ENCODE measurements at regions not wholly inside any gene's neighbourhood (a gene's known extent, or its start where the extent isn't known, plus 50 kb on each side); places are given as distances from the start of the nearest gene placed in this dataset.

DNA sequence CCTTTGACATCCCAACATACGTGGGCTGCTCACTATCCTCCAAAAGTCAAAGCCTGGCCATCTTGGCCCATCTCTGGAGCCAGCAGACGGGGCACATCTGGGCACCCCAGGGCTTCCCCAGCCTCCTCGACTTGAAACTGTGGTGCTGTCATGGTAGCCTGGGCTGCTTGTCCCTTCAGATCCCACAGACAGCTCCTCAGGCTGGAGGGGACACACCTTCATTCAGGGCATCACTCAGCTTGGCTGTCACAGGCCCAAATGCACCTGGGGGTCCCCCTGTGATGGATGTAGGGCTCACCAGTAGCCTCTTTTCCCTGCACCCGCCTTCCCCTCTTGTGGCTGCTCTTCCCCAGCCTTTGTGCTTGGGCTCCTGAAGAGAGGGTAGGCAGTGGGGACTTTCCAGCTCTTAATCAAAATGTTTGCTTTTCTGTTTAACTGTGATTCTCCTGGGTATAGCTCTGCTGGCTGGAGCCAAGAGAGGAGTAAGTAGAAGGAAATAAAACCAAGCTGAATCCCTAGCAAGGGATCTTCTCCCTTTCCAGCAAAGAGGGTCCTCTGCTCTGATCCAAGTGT, 92.3 kb downstream of the GYPC start:
- DNase-seq (ENCODE audit: low spot score): no peak

DNA sequence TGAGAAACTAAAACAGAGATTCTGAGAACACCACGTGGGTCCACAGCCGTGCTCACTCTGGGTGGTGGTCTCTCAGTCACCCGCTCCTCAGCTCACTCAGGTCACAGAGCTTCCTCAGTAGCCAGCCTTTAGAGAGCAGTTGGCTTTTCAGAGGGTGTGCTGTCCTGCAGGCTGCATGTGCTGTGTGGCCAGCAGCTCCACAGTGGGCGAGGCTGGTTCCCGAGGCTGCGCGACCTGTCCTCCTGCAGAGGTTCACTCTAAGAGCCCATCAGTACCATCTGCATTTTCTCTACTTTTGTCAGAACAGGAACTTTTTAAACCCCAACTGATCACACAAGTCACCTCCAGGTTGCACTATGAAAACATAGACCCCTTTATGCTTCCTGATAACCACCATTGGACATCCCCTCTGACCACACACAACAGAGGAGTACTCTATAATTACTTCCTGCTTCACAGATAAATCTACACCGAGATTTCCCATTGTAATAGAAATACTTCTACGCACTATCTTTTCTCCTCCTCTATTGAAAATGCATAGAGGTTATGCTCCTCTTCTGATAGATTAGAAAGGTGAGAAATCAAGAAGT, 93.1 kb downstream of the GYPC start:
- no peak for DNase-seq (ENCODE audit: low spot score)

DNA sequence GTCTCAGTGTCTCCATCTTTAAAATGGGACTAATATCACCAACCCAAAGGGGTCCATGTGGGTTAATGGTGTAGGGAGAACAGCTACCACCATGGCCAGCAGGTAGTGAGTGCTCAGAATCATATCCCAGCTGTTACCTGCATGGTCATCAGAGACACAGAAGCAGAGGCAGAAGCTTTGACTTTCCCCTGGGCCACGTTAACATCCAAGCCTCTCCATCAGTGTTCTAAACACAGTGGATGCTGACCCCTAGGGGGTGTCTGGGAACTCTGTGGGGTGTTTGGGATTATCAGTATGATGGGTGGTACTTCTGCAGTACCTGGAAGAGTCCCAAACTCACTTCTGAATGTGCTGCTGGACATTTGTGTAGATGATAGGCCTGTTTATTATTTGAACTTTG, 93.6 kb downstream of the GYPC start:
- DNase-seq (ENCODE audit: low spot score): peak; percentile 23

DNA sequence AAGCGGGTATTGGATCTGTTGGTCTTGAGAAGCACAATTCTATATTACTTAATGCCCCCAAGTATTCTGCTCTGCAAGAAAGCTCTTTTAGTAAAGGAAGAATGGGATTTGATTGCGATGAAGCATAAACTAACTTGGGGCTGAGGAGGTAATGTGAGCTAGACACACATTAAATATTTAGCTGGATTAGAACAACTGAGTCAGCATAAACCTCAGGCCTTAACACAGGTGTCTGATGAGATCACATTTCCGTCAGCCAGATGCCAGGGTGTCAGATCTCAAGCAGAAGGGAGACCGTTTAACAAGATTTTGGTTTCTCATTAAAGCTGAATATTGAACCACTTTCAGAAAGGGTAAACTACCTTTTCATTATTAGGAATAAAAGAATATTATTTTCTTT, 94.5 kb downstream of the GYPC start:
- no peak for DNase-seq (ENCODE audit: low spot score)

DNA sequence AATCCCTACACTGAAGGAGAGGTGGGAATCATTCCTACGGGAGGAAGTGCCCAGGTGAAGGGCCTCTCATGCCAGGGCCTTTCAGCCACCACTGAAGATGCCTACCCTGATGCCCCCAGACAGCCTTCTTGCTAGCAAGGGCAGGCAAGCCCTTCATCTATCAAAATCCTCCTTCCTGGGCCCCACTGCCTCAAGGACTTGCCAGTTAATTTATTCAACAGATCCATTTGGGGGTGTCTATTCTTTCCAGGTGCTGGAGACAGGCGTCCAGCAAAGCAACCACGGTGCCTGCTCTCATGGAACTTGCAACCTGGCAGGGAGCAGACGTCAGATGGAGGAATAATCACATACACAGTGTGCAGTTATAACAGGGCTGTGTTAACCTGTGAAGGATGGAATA, 95.5 kb downstream of the GYPC start:
- no peak for DNase-seq (ENCODE audit: low spot score)

DNA sequence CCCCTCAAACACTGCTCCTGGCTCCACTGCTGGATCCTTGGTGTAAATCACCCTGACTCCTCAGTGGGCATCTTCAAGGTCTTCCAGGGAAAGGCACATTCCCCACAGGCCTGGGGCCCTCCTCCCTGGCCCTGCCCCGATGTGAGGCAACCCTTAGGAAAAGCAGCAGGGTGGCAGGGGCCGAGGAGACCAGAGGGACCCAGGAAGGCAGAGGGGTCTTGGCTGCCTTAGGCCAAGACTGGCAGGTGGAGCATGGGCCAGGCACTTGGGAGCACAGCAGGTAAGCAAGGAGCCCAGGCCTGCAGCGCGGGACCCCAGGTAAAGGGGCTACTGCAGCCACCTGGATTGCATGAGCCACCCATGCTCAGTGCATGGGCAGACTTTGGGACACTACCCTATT, 96.9 kb downstream of the GYPC start:
- no peak for DNase-seq (ENCODE audit: low spot score)

DNA sequence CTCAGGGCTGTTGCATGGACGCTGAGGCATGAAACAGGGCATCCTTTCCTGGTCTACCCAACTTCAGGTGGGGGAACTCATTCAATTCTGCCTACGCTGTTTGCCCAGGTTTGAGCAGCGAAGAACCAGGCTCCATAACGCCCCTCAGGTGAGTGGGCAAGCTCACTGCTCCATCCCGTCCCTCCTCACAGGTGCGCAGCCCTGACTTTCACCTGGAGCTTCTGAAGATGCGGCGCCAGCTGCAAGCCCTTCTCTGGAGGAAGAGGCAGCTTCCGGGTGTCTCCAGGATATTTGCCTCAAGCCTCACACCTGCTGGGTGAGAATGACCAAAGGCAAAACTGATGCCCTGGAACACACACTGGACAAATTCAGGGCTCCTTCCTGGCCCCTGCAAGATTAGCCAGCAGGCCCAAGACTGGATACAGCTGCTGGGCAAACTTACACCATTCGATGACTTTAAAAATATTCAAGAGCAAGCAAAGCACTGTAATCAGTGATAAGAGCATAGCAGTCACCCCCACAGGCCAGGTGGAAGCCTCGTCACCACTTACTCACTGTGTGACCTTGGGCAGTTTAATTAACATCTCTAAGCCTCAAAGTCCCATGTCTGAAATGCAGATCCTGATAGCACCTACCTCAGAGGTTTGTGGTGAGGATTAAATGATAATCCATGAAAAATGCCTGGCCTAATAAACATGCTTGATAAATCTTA, 97.7 kb downstream of the GYPC start:
- DNase-seq (ENCODE audit: low spot score): no peak

DNA sequence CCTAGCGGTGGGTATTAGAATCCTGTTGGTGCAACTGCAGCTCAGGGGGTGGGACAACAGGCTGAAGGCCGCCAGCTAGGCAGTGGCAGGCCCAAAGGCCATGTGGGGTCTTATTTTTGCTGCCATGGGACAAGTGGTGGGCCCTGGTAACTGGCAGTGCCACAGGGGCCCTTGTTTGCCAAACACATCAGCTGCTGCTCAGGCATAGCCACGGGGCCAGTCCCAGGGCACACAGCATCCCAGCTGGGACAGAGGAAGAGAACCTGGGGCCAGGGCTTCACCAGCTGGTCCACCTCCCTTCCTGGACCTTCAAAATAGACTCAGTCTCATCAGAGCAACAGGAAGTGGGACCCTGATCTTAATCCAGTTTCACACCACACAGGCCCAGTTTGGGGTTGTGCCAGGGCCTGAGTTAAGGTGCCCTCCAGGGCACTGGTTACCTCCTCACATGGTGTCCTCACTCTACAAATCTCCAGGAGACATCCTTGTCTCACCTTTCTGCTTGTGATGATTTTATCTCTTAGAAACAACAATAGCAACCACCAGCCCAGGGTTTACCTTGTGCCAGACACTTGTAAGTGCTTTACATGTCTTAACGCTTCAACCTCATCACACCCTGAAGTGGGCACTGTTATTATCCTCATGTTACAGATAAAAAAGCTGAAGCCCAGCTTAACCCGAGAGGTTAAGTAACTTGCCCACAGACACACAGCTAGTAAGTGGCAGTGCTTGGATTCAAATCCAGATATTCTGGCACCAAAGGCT, 98.5 kb downstream of the GYPC start:
- DNase-seq (ENCODE audit: low spot score): no peak

DNA sequence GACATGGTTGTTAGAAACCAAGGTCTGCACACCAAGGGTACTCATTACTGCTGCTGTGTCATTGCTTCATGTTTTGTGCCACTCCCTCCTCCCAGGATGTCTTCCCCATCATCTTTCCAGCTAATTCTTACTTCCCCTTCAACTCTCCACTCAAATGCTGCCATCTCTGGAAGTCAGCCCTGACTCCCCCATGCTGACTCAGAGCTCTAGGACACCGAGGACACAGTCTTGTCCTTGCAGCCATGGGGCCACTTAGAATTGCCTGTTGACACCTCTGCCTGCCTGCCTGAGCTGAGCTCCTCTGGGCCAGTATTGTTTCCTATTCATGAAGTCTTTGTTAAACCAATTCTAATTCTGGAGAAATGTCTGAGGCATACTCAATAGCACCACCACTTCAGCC, 100.2 kb downstream of the GYPC start:
- no peak for DNase-seq (ENCODE audit: low spot score)

DNA sequence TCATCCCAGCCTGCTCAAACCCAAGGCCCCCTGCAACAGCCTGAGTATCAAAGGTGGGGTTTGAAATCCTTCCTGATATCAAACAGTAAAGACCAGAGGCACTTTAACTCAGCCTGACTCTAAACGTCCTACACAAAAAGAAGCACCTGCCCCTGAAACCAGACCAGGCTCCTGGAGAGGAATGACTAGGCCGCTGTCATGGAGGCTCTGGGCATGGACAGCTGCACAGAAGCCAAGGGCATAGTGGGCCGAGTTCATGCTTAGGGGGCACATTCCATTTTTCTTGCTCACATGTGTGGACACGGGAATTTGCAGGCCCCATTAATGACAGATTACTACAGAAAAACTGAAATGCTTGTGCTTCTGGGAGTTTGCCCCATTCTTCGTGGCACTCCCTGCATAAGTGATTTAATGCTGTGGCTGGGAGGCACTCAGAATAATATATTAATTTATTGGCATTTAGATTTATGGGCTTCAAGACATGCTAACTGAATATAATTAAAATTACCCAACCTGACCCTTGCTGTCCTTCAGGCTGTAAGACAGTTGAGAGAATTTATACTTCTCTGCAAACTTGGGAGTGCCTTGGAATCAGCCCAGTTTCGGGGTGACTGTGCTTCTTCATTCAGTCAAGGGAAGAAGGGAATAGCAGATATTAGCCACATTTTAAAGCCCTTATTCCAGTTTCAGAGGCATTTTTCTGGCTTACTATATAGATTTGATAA, 105.5 kb downstream of the GYPC start:
- DNase-seq (ENCODE audit: low spot score): no peak

DNA sequence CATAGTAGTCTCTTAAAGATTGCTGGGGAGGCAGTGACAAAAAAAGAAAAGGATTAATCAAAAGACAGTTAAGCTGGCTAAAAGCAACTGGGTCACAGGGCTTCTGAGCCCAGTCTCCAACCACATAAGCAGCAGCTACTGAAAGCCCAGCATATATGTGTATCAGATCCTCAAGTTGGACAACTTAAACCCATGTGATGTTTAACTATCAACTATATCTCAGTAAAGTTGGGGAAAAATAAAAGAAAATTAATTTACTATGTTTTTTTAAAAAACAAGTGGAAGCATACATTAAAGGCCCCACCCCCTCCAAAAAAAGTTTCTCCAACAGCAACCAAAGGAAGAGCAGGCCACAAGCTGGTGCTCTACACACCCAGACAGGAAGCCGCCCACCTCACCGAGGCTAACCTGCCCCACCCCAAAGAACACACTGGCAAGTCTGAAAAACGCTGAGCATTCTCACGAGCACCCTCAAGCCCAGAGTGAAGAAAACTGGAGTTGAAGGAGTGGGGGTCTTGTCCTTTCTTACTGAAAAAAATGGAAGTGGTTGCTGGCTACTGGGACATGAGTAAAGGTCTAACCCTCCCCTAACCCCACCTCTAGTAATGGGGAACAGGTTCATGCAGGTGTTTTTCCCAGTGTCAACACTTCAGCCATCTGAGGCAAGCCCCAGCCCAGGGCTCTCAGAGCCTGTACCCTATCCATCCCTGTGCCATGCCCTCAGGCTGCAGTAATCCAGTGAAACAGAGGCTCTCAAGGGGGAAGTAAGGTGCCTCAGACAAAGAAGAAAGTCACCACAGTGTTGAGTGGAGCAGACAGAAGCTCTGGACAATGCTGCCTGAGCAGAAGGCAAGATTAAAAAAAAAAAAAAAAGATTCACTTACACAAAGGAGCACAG, 106.3 kb downstream of the GYPC start:
- no peak for DNase-seq (ENCODE audit: low spot score)

DNA sequence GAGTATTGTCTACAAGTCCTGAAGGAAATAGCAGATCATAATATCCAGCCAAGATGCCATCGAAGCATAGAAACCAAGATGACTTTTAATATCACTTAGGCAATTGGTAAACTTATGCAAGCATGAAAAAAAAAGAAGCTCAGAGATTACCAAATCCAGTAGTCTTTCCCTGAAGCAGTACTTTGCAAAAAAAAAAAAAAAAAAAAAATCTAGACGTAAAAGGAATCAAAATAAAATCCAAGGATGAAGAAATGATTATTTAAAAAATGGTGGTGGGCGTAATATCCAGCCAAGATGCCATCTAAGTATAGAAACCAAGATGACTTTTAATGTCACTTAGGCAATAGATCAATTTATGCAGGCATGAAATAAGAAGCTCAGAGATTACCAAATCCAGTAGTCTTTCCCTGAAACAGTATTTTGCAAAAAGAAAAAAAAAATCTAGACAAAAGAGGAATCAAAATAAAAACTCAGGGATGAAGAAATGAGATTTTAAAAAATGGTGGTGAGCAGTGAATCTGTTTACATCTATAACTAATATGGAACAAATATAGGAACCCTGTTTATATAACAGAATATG, 108.8 kb downstream of the GYPC start:
- no peak for DNase-seq (ENCODE audit: low spot score)

DNA sequence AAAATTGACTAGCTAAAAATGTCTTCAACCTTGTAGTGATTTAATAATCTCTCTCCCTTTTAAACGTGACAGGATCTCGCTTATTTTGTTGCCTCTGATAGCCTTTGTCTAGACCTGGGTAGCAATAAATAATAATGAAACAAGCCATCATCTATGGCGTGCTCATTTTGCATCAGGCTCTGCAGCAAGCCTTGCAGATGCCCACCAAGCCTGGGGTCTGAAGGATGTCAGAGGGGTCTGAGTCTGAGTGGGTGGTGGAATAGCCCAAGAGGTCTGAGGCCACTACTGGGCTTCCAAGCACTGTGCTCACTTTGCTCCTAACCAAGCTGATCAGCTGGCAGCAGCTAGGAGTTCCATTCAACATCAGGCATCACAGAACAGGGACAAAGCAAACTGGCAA, 109.4 kb downstream of the GYPC start:
- DNase-seq (ENCODE audit: low spot score): no peak

DNA sequence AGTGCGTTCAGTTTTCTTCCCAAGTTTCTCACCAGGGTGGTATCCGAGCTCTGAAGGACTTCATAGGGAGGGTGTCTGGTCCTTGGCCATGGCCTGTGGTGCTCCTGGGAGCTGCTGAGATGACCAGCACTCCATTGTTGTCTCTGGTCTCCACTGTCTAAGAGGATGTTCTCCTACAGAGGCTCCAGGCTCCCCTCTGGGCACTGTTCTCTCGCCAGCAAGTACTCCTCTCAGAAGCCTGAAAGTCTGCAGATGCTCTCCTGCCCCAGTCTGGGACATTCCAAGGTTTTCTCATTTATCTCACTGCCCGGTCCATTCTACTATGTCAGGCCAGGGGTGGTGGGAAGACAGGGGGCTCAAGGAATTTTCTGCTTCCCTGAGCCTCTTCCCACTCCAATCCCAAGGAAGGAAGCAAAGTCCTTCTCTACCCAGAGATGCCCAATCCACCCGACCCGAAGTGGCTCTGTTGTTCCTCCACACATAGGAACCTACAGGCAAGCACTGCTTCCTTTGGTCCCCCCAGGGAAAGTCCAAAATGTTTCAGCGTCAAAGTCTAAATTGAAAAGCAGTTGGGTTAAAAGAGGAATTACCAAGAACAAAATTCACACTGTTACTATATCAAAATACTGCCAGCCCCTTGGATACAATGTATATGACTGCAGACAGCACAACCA, 110.5 kb downstream of the GYPC start:
- no peak for DNase-seq (ENCODE audit: low spot score)

DNA sequence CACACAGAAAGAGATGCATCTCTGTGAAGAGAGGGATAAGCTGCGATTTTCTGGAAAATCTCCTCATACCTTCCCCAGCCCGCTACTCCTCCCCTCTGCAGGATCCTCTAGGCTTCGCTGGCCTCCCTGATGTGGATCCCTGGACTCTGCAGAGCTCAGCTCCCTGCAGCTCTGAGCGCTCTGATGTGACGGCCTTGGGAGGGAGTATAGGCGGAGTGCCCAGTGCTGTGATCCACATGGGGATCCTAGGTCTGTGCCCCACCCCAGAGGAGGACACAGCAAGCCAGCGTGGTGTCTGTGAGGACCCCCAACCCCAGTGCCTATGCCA, 111.0 kb downstream of the GYPC start:
- DNase-seq (ENCODE audit: low spot score): no peak

DNA sequence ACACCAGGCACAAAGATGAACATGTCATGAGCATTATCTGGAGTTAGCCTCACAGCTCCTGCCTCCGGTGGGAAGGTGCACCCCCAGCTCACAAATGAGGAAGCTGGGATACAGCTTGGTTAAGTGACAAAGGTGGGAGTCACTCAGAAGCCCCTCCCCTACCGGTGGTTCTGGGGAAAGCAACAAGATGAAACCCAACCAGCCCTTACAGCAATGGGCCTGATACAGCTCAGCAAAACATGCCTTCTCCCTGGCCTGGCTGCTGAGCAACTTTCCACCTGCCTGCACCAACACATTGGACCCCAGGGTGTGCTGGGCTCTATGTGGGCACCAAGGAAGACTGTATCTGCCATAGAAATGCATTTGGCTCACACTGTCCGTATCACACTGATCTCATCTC, 113.2 kb downstream of the GYPC start:
- DNase-seq (ENCODE audit: low spot score): no peak

DNA sequence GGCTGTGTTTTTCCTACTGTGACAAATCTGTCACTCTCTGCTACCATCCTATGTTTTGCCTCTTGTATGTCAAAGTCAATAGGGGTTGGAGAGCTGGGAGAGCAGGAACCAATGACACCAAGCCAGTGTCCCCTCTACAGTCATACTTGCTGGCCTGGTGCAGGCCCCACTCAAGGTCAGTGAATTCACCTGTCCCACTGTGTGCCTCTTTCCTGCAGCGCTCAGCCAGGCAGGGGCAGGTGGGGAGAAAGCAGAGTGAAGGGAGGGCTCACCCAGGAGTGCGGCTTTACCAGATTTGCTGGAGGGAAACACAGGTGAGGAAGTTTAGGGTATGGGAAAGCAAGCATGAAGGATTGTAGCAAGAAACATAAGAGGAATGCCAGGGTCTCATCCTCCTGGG, 114.5 kb downstream of the GYPC start:
- DNase-seq (ENCODE audit: low spot score): no peak

DNA sequence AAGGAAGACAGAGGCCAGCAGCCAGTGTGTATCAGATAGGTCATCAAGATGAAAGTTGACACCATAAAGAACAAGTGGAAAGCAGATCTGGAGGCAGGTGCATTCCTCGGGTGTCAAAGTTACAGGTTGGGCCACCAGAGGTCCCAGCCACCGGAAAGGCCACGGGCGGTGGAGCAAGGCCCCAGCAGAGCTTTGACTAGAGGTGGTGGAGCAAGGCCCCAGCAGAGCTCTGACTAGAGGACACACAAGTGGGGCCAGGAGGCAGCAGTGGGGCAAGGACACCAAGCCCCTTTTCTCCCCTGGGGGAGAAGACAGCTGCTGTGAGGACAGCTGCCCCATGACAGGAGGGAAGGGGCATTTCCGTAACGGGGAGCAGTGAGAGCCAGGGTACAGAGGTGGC, 115.1 kb downstream of the GYPC start:
- DNase-seq (ENCODE audit: low spot score): no peak

DNA sequence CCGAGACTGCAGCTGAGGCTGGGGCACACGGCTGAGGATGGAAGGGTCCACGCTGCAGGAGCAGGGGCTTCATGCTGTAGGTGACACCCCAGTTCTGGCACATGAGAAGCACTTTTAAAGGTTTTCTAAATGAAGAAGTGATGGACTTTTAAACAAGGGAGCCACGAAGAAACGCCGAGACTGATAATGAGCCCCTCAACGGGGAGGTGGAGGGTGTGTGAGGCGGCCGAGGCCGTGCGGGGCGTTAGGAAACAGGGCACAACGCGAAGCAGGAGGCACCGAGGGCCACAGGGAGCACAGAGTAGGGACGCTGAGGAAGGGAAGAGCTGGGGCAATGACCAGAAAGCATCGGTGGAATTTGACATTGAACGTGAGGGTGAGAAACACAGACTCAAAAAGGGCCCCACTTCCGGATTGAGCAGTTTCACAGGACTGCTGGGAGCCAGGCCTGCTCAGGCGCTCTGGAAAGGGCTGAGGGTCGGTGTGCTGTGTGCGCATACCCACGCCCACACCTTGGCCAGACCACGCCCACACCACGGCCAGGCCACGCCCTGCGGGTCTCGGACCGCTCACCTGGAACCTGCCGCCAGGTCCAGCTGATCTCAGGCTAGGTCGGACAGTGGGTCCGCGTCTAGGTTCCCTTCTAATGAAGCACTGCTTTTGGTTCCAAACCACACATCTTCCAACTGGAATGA, 115.7 kb downstream of the GYPC start:
- DNase-seq (ENCODE audit: low spot score): no peak

DNA sequence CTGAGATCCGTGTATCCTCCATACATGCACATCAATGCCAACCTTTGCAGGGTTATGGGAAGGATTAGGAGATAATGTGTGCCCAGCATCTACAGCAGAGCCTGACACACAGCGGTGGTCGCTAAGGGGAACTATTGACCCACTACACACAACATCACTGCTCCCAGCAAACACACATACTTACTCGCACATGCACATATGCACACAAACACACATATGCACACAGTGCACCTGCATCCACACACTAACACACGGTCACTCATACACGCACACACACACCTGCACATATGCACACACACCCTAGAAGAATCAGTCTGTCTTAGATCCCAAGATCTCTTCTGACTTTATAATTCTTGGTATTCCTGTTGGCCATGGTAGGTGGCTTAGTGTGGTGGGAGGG, 118.3 kb downstream of the GYPC start:
- no peak for DNase-seq (ENCODE audit: low spot score)

Data from hematopoietic multipotent progenitor cell treated with erythropoietin and hydrocortisone succinate and interleukin-3 and kit ligand, for 15 days (in vitro differentiated cells).